ENCODE measurements at regions not wholly inside any gene's neighbourhood (a gene's known extent, or its start where the extent isn't known, plus 50 kb on each side); places are given as distances from the start of the nearest gene placed in this dataset.
A peak's percentile ranks its signal among the peaks of the same experiment; 100 is the strongest.

GRCh38 chr15:47650564-47650963, 66.7 kb upstream of the SEMA6D start:
- Mint-ChIP-seq H3K4me3 (ENCODE audit: low read depth) (no peak overlapping the region), H3K27me3 (no peaks in the 10 kb centered on the region)
- no peak for DNase-seq (ENCODE audit: low spot score, unreplicated experiment)

DNA sequence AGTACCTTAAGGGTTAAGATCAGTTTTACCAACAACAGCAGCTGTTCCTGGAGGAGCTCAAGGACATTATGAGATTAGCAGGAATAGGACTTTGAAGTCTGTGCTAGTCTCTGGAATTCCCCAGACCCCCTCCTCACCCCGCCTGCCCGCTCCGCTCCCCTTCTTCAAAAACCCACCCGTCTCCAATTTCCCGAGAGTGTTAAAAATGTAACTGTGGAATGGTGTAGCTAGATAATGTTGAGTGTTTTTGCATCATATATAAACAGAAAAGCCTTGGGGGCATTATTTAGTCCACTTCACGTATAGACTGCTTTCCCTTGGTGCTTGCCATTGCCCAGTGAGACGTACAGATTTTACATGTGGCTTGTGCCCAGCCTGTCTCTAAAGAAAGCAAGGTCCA, 65.0 kb upstream of the SEMA6D start:
- H3K36me3 Mint-ChIP-seq (ENCODE audit: insufficient read depth) = no peaks in the 10 kb centered on the region
- peaks cover 3% of the 10 kb centered on the region for H3K9me3 Mint-ChIP-seq (ENCODE audit: low read depth)
- H3K4me3 Mint-ChIP-seq (ENCODE audit: low read depth) = no peak overlapping the region
- no peaks in the 10 kb centered on the region for H3K27me3 Mint-ChIP-seq
- DNase-seq (ENCODE audit: low spot score, unreplicated experiment) = no peak
- H3K27ac Mint-ChIP-seq = peak overlapping the region; percentile 2
- H3K4me1 Mint-ChIP-seq (ENCODE audit: low read depth) = peaks cover 10% of the 10 kb centered on the region
- TF ChIP-seq, protein P1, sequence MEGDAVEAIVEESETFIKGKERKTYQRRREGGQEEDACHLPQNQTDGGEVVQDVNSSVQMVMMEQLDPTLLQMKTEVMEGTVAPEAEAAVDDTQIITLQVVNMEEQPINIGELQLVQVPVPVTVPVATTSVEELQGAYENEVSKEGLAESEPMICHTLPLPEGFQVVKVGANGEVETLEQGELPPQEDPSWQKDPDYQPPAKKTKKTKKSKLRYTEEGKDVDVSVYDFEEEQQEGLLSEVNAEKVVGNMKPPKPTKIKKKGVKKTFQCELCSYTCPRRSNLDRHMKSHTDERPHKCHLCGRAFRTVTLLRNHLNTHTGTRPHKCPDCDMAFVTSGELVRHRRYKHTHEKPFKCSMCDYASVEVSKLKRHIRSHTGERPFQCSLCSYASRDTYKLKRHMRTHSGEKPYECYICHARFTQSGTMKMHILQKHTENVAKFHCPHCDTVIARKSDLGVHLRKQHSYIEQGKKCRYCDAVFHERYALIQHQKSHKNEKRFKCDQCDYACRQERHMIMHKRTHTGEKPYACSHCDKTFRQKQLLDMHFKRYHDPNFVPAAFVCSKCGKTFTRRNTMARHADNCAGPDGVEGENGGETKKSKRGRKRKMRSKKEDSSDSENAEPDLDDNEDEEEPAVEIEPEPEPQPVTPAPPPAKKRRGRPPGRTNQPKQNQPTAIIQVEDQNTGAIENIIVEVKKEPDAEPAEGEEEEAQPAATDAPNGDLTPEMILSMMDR (IDR thresholded peaks at IDR 0.05; ENCODE audit: unreplicated experiment) = no peak

More at GRCh38 chr15:47650564-47650963, 66.7 kb upstream of the SEMA6D start:
- H3K4me1 Mint-ChIP-seq (ENCODE audit: low read depth) = peaks cover 6% of the 10 kb centered on the region
- H3K36me3 Mint-ChIP-seq (ENCODE audit: insufficient read depth) = no peaks in the 10 kb centered on the region
- peaks cover 3% of the 10 kb centered on the region for H3K9me3 Mint-ChIP-seq (ENCODE audit: low read depth)
- H3K27ac Mint-ChIP-seq = no peak overlapping the region
- TF ChIP-seq, protein P1 (IDR thresholded peaks at IDR 0.05; ENCODE audit: unreplicated experiment) = no peak

GRCh38 chr15:47652844-47653243, 64.5 kb upstream of the SEMA6D start:
- no peaks in the 10 kb centered on the region for H3K36me3 Mint-ChIP-seq (ENCODE audit: insufficient read depth)
- no peak overlapping the region for H3K27ac Mint-ChIP-seq
- H3K4me3 Mint-ChIP-seq (ENCODE audit: low read depth) = no peak overlapping the region
- peaks cover 10% of the 10 kb centered on the region for H3K4me1 Mint-ChIP-seq (ENCODE audit: low read depth)
- no peaks in the 10 kb centered on the region for H3K27me3 Mint-ChIP-seq
- DNase-seq (ENCODE audit: low spot score, unreplicated experiment) = no peak
- H3K9me3 Mint-ChIP-seq (ENCODE audit: low read depth) = peaks cover 3% of the 10 kb centered on the region
- TF ChIP-seq, protein P1 (IDR thresholded peaks at IDR 0.05; ENCODE audit: unreplicated experiment) = no peak

GRCh38 chr15:47661661-47662180, 55.6 kb upstream of the SEMA6D start:
- H3K27ac Mint-ChIP-seq = no peak overlapping the region
- TF ChIP-seq, protein P1 (IDR thresholded peaks at IDR 0.05; ENCODE audit: unreplicated experiment) = no peak
- no peaks in the 10 kb centered on the region for H3K36me3 Mint-ChIP-seq (ENCODE audit: insufficient read depth)
- H3K27me3 Mint-ChIP-seq = no peaks in the 10 kb centered on the region
- DNase-seq (ENCODE audit: low spot score, unreplicated experiment) = no peak
- no peaks in the 10 kb centered on the region for H3K9me3 Mint-ChIP-seq (ENCODE audit: low read depth)
- H3K4me1 Mint-ChIP-seq (ENCODE audit: low read depth) = peaks cover under 1% of the 10 kb centered on the region
- no peak overlapping the region for H3K4me3 Mint-ChIP-seq (ENCODE audit: low read depth)

DNA sequence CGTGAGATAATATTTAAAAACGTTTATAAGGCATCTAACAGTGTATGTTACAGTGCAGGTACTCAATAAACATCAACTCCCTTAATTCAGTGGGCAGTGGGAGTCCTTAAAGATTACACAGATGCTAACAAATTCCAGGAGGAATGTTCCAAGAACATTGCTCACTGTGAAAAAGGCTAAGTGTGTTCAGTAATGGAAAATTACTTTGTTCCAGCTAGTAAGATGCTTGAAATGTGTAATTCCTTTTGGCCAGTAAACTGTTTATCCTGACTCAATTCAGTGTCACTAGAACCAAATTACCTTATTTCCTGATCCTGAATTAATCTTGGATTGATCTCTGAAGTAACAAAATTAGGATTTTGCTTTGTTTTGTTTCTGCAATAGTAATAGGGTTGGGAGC, 54.2 kb upstream of the SEMA6D start:
- Mint-ChIP-seq H3K27me3 (no peaks in the 10 kb centered on the region), H3K4me3 (ENCODE audit: low read depth) (no peak overlapping the region), H3K9me3 (ENCODE audit: low read depth) (no peaks in the 10 kb centered on the region), H3K36me3 (ENCODE audit: insufficient read depth) (no peaks in the 10 kb centered on the region), H3K4me1 (ENCODE audit: low read depth) (no peaks in the 10 kb centered on the region), H3K27ac (no peak overlapping the region)
- DNase-seq (ENCODE audit: low spot score, unreplicated experiment) = no peak
- TF ChIP-seq, protein P1 (IDR thresholded peaks at IDR 0.05; ENCODE audit: unreplicated experiment) = no peak

All from progenitor cell of endocrine pancreas (in vitro differentiated cells).